Ascending aorta (tissue), 2 donors: ENCODE measurements at regions not wholly inside any gene's neighbourhood (a gene's known extent, or its start where the extent isn't known, plus 50 kb on each side); places are given as distances from the start of the nearest gene placed in this dataset.

Experiments used
- DNase-seq, 2 donors: peaks; one replicate each; pipeline ENCODE4 v3.0.0-alpha.2; 2019; ENCODE audit warnings: low spot score in 2 of 2
- H3K27ac ChIP-seq, 2 donors: fragments of 200-600 bp; sonication (generic); one replicate each; pipeline ENCODE4 v1.5.1; 2016 to 2017; ENCODE audit warnings: mild to moderate bottlenecking in 1 of 2
- H3K27me3 ChIP-seq: fragments of 200-600 bp; sonication (generic); one replicate; pipeline ENCODE4 v1.5.1; 2017
- H3K36me3 ChIP-seq, 2 donors: fragments of 200-600 bp; sonication (generic); one replicate each; pipeline ENCODE4 v1.5.1; 2016
- H3K4me1 ChIP-seq, 2 donors: fragments of 200-600 bp; sonication (generic); one replicate each; pipeline ENCODE4 v1.5.1; 2016 to 2017; ENCODE audit warnings: mild to moderate bottlenecking in 1 of 2
- H3K4me3 ChIP-seq, 2 donors: fragments of 200-600 bp; sonication (generic); one replicate each; pipeline ENCODE4 v1.5.1; 2016 to 2017; ENCODE audit warnings: mild to moderate bottlenecking in 1 of 2
- H3K9me3 ChIP-seq, 2 donors: fragments of 200-600 bp; sonication (generic); one replicate each; pipeline ENCODE4 v1.5.1; 2016
- intact Hi-C: fragments of 100-400 bp; cut with DNase I; formaldehyde crosslinking; loops from one replicate; pipeline ENCODE4 v1.15.1; 2023
- TF ChIP-seq, protein P1 (sequence below), 3 experiments: fragments of 200-600 bp in 2 of 3; fragments of 450-650 bp in 1 of 3; sonication (generic) in 2 of 3; IDR thresholded peaks; one replicate each; pipeline ENCODE4 v1.5.1; 2016 to 2019; ENCODE audit warnings: antibody characterized with exemption in 3 of 3, mild to moderate bottlenecking in 1 of 3, moderate library complexity in 1 of 3

DNA sequence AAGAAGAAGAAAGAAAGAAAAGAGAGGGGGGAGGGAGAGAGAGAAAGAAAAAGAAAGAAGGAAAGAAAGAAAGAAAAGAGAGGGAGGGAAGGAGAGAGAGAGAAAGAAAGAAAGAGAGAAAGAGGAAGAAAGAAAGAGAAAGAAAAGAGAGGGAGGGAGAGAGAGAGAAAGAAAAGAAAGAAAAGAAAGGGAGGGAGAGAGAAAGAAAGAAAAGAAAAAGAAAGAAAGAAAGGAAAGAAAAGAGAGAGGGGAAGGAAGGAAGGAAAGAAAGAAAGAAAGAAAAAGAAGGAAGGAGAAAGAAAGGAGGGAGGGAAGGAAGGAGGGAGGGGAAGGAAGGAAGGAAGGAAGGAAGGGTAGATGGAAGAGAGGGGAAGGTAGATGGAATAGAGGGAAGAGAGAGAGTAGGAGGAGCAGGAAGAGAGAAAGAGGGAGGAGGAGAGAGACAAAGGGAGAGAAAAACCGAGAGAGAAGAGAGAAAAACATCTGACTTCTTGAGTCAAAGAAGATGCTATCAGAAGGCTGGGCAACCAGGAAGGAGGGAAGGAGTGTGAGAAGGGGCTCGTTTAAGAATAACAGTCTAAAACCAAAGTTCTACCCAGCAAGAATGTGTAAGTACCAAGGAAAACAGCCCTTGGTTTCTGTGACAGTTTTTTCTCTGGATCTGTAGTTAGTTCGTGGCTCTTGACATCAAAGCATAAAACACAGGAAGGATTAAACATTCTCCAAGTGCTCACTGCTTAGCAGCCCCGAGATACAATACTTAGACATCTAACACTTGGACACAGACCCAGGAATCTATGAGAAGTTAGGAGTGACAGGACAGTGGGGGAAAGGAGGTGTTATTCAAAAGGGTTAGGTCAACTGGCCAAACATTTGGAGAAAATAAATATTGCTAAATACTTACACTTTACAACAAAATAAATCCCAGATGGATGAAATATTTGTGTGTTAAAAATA is 131.9 kb upstream of the STMND1 start:
- Histone ChIP-seq H3K27me3 (no peaks in the 10 kb centered on the region), H3K4me3 (no peak overlapping the region), H3K36me3 (no peaks in the 10 kb centered on the region), H3K9me3 (no peaks in the 10 kb centered on the region), H3K4me1 (peaks cover 0 to 5% of the 10 kb centered on the region in 2 donors), H3K27ac (no peak overlapping the region)
- TF ChIP-seq, protein P1, sequence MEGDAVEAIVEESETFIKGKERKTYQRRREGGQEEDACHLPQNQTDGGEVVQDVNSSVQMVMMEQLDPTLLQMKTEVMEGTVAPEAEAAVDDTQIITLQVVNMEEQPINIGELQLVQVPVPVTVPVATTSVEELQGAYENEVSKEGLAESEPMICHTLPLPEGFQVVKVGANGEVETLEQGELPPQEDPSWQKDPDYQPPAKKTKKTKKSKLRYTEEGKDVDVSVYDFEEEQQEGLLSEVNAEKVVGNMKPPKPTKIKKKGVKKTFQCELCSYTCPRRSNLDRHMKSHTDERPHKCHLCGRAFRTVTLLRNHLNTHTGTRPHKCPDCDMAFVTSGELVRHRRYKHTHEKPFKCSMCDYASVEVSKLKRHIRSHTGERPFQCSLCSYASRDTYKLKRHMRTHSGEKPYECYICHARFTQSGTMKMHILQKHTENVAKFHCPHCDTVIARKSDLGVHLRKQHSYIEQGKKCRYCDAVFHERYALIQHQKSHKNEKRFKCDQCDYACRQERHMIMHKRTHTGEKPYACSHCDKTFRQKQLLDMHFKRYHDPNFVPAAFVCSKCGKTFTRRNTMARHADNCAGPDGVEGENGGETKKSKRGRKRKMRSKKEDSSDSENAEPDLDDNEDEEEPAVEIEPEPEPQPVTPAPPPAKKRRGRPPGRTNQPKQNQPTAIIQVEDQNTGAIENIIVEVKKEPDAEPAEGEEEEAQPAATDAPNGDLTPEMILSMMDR (IDR thresholded peaks at IDR 0.05), result no peak
- DNase-seq, result no peak
- intact Hi-C loops, result loop anchor here (10.0 kb wide), 1 partner anchor 195 kb away; no protein-coding TSS in a partner anchor

DNA sequence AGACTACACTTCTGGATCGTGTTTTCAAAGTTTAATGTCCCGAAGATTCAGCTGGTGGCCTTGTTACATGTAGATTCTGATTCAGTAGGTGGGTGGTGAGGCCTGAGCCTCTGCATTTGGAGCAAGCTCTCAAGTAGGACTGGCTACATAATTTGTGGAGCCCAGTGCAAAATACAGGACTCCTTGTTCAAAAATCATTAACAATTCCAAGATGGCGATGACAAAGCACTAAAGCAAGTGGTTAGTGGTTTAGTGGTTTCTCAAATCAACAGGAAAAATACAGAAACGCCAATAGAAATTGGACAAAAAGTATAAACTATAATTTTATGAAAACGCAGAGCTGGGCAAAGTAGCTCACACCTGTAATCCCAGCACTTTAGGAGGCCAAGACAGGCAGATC is 133.7 kb upstream of the STMND1 start:
- DNase-seq, result no peak
- no peaks in the 10 kb centered on the region for H3K36me3 ChIP-seq
- H3K9me3 ChIP-seq, result no peaks in the 10 kb centered on the region
- TF ChIP-seq, protein P1 (IDR thresholded peaks at IDR 0.05), result no peak
- intact Hi-C loops, result loop anchor here (10.0 kb wide), 1 partner anchor 193 kb away; no protein-coding TSS in a partner anchor
- H3K27ac ChIP-seq, result no peak overlapping the region
- H3K4me3 ChIP-seq, result no peak overlapping the region
- H3K27me3 ChIP-seq, result no peaks in the 10 kb centered on the region
- peaks cover 0 to 3% of the 10 kb centered on the region in 2 donors for H3K4me1 ChIP-seq

DNA sequence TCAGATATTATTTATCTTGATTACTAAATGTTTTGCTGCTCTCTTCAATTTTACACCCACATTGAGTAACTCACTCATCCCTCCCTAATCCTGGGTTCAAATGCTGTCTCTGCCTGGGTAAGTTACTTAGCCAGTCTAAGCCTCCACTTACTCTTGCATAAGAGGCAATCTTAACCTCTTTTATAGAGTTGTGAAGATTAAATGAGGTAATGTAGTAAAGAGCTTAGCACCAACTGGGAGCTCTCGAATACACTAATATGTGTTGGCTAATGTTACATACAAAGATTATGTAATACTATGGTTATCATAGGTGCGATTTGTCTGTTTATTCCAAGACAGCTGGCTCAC is 134.4 kb upstream of the STMND1 start:
- Histone ChIP-seq H3K4me1 (peaks cover 0 to 3% of the 10 kb centered on the region in 2 donors), H3K36me3 (no peaks in the 10 kb centered on the region), H3K4me3 (no peak overlapping the region), H3K27me3 (no peaks in the 10 kb centered on the region), H3K9me3 (no peaks in the 10 kb centered on the region), H3K27ac (no peak overlapping the region)
- intact Hi-C loops, result loop anchor here (10.0 kb wide), 1 partner anchor 193 kb away; no protein-coding TSS in a partner anchor
- TF ChIP-seq, protein P1 (IDR thresholded peaks at IDR 0.05), result no peak
- DNase-seq, result no peak

DNA sequence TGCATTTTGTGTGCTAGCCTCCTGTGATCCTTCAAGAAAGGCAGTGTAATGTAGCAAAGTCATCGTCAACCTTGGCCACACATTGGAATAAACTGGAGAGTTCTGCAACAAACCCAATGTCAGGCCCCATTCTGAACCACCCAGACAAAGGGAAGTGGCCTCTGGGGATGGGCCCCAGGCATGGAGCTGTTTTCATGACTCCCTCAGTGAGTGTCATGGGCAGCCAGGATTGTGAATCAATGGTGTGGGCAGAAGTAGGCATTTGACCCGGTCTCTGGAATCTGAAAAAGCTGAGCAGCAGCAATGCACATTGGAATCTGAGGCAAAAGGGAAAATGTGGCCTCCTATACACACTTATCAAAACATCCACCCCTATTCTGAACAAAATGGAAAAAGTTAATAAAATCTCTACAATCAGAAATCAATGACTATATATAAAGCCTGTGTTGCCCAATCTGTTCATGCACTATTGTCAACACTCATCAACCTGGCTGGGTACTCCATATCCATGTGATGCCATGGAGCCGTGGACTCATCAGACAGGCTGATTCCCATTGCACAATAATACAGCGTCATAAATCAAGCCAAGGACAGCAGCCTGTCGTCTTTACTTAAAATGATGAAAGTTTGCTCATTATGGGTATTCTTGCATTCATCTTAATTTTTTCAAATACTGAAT is 134.9 kb upstream of the STMND1 start:
- no peak for DNase-seq
- TF ChIP-seq, protein P1 (IDR thresholded peaks at IDR 0.05), result no peak
- intact Hi-C loops, result loop anchor here (10.0 kb wide), 1 partner anchor 192 kb away; no protein-coding TSS in a partner anchor

DNA sequence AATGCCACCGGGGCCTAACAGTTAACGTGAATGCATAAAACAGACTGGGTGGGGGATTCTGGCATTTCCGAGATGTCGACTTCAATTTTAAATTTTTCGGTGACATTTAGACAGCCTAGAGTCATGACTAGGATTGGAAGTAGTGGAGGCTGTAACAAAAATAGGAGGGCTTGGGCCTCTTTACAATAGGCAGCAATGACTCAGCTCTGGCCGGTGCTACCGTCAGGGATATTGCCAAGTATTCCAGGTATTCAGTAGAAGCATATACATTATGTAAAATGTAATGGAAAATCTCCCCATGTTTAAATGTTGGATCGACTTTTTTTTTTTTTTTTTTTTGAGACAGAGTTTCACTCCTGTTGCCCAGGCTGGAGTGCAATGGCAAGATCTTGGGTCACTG is 136.2 kb upstream of the STMND1 start:
- no peak overlapping the region for H3K27ac ChIP-seq
- no peaks in the 10 kb centered on the region for H3K9me3 ChIP-seq
- H3K4me3 ChIP-seq, result no peak overlapping the region
- no peaks in the 10 kb centered on the region for H3K36me3 ChIP-seq
- H3K27me3 ChIP-seq, result no peaks in the 10 kb centered on the region
- H3K4me1 ChIP-seq, result peaks cover 0 to 3% of the 10 kb centered on the region in 2 donors
- intact Hi-C loops, result loop anchor here (10.0 kb wide), 1 partner anchor 191 kb away; no protein-coding TSS in a partner anchor
- TF ChIP-seq, protein P1 (IDR thresholded peaks at IDR 0.05), result no peak
- no peak for DNase-seq

More for the DNA sequence above, 134.9 kb upstream of the STMND1 start:
- no peaks in the 10 kb centered on the region for H3K9me3 ChIP-seq
- no peaks in the 10 kb centered on the region for H3K27me3 ChIP-seq
- no peak overlapping the region for H3K4me3 ChIP-seq
- H3K36me3 ChIP-seq, result no peaks in the 10 kb centered on the region
- no peak overlapping the region for H3K27ac ChIP-seq
- H3K4me1 ChIP-seq, result peaks cover 0 to 3% of the 10 kb centered on the region in 2 donors
